Coronary artery (tissue), 2 donors: ENCODE measurements at regions not wholly inside any gene's neighbourhood (a gene's known extent, or its start where the extent isn't known, plus 50 kb on each side); places are given as distances from the start of the nearest gene placed in this dataset.

Experiments
- DNase-seq: peaks from one replicate; pipeline ENCODE4 v3.0.0-alpha.2; 2017; ENCODE audit warnings: low spot score
- H3K27ac ChIP-seq, 2 donors: fragments of 200-600 bp; sonication (generic); one replicate each; pipeline ENCODE4 v1.5.1; 2016 to 2019
- H3K4me3 ChIP-seq: fragments of 200-600 bp; sonication (generic); 2 replicates; pipeline ENCODE4 v1.5.1; 2016; ENCODE audit warnings: mild to moderate bottlenecking, moderate library complexity
- TF ChIP-seq, protein P1 (sequence below): fragments of 200-600 bp; sonication (generic); IDR thresholded peaks from one replicate; pipeline ENCODE4 v1.5.1; 2019; ENCODE audit warnings: antibody characterized with exemption

DNA sequence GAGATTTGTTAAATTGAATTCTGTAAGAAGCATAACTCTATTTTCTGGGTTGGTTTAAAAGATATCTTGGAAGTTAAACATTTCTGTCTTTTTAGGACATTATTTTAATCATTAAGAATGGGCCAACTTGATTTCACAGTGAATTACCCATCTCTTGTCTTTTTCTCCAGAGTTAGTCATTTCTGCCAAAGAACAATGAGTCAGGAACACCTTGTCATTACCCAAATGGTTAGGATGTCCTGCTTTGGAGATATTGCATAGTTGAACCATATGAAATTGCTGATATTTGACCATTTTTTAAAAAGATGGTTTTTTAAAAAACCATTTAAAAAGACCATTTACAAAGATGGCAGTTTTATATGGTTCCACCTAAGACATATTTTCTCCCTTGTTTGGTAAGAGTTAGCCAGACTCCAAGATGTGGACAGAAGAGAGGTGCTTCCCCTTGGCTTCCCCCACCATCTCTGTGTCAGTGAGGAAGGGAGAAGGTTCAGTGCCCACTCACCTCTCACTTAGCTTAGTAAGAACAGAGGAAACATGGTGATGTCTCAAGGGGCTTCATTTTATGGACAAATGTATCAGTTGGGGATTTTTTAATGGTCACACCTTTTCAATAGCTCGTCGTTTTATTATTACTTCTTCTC is 103.0 kb downstream of the PCSK1 start:
- TF ChIP-seq, protein P1, sequence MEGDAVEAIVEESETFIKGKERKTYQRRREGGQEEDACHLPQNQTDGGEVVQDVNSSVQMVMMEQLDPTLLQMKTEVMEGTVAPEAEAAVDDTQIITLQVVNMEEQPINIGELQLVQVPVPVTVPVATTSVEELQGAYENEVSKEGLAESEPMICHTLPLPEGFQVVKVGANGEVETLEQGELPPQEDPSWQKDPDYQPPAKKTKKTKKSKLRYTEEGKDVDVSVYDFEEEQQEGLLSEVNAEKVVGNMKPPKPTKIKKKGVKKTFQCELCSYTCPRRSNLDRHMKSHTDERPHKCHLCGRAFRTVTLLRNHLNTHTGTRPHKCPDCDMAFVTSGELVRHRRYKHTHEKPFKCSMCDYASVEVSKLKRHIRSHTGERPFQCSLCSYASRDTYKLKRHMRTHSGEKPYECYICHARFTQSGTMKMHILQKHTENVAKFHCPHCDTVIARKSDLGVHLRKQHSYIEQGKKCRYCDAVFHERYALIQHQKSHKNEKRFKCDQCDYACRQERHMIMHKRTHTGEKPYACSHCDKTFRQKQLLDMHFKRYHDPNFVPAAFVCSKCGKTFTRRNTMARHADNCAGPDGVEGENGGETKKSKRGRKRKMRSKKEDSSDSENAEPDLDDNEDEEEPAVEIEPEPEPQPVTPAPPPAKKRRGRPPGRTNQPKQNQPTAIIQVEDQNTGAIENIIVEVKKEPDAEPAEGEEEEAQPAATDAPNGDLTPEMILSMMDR = no peak
- Histone ChIP-seq H3K4me3 (no peak overlapping the region), H3K27ac (no peak overlapping the region)
- no peak for DNase-seq

DNA sequence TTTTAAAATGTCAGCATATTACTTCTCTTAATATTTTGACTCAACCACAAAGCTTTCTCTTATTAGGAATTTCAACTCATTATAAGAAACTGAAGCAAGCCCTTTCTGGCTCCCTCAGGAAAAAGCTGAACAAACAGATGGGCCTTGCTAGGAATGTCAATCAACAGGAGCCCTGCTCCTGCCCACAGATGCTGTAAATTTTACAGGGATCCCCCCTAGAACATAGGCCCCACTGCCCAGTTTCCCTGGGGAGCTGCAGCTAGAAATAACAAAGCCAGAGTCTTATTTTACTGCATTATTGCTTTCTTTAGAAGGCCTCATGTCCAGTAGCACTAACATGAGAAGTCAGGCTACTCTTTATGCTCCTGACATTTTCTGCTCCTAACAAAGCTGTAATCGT is 103.8 kb downstream of the PCSK1 start:
- TF ChIP-seq, protein P1 = no peak
- Histone ChIP-seq H3K27ac (no peak overlapping the region), H3K4me3 (no peak overlapping the region)
- DNase-seq = no peak

DNA sequence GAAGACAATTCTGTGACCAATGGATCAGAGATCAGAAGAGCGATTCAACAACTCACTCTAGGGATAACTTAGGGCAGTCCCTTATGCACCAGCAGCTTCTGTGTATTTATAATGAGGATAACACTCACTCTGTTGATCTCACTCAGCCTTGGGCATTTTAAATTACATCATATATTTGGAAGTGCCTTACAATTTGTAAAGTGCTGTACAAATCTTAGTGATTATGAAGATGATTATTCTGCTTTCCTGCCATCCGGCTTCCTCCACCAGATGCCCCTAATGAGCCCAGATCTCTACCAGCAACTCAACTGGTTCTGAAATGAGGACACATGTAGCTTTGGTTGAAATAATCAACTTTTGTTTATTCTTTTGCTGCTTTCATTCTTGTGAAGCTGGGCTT is 105.3 kb downstream of the PCSK1 start:
- Histone ChIP-seq H3K4me3 (no peak overlapping the region), H3K27ac (no peak overlapping the region)
- TF ChIP-seq, protein P1 = no peak
- no peak for DNase-seq

DNA sequence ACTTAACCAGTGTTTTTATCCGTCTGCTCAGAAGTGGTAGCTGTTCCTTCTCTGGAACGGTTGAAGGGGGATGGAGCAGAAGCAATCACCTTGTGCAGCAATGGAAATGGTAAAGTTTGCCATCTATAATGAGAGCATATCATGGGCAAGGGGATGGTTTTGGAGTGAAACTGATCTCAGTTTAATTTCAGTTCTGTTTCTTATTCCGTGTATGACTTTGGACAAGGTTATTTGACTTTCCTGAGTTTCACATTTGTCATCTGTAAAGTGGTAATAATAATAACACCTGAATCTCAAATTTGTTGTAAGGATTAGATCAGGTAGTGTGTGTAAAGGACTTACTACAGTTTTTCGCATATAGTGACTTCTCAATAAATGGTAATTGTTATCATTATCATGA is 106.1 kb downstream of the PCSK1 start:
- Histone ChIP-seq H3K4me3 (no peak overlapping the region), H3K27ac (no peak overlapping the region)
- TF ChIP-seq, protein P1 = no peak
- DNase-seq = no peak

DNA sequence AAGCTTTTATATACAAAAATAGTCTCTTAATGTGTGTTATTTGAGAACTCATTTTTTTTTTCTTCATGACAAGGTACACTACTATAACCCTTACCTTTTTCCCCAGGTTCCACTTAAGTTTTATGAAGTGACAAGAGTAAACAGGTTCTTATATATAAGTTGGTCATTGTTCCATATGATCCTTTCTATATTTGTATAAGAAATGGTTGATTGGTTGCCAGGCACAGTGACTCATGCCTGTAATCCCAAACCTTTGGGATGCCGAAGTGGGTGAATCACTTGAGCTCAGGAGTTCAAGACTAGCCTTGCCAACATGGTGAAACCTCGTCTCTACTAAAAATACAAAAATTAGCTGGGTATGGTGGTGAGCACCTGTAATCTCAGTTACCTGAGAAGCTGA is 108.3 kb downstream of the PCSK1 start:
- Histone ChIP-seq H3K4me3 (no peak overlapping the region), H3K27ac (no peak overlapping the region)
- DNase-seq = no peak
- TF ChIP-seq, protein P1 = no peak

DNA sequence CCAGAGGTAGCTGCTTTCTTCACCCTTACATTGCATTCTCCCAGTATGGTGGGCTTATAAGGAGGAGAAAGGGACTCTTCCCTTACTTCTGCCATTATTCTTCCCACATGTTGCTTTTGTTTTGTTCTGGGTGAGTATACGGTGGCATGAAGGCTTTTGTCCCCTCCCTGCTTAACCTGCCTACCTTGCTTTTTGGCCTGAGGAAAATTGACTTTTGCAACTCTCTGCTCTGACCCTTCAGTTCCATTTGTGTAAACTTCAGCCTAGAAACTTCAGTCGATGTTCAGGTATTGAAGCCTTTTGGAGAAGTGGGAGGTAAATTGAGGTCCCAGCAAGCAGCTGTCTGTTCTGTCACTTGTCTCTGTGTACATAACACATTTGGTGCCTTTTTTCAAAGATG is 110.2 kb downstream of the PCSK1 start:
- no peak overlapping the region for H3K27ac ChIP-seq
- TF ChIP-seq, protein P1 = no peak
- no peak overlapping the region for H3K4me3 ChIP-seq
- no peak for DNase-seq

DNA sequence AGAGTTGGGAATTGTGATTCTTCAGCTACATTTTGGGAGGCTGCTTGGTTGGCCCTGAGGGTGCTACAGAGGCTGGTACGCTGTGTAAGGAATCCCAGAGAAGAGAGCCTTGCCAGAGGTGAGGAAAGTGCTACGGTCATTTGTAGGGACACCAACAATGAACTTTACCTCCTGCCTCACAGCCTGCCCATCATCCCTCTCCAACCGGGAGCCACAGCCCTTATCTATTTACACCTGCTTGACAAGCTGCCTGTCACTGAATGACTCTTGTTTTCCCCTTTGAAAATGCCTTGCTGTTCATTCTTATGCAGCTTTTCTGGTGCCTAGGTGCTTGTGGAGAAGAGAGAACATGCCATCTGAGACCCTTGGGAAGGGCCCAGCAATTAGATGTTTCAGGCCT is 110.8 kb downstream of the PCSK1 start:
- no peak for DNase-seq
- H3K4me3 ChIP-seq = no peak overlapping the region
- TF ChIP-seq, protein P1 = no peak
- H3K27ac ChIP-seq = no peak overlapping the region
